ENCODE measurements at regions not wholly inside any gene's neighbourhood (a gene's known extent, or its start where the extent isn't known, plus 50 kb on each side); places are given as distances from the start of the nearest gene placed in this dataset.

DNA sequence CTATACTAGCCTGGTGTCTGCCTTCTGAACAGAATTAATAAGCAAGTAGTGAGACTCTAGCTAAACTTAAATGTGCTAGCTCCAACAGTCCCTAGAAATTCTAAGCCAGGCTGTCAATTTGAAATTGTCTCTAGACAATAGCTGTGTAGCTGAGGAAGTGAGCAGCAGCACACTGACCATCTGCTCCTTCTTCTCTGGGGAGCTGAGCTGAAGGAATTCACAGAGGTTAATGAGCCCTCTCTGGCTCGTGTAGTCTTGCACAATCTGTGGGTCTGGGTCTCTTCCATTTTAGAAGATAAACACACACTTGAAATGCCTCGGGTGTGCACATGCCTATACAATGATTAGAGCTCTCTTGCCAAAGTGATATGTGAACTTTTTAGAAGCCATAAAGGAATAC lies 63.5 kb upstream of the BARX1 start:
- TF ChIP-seq, protein P1, sequence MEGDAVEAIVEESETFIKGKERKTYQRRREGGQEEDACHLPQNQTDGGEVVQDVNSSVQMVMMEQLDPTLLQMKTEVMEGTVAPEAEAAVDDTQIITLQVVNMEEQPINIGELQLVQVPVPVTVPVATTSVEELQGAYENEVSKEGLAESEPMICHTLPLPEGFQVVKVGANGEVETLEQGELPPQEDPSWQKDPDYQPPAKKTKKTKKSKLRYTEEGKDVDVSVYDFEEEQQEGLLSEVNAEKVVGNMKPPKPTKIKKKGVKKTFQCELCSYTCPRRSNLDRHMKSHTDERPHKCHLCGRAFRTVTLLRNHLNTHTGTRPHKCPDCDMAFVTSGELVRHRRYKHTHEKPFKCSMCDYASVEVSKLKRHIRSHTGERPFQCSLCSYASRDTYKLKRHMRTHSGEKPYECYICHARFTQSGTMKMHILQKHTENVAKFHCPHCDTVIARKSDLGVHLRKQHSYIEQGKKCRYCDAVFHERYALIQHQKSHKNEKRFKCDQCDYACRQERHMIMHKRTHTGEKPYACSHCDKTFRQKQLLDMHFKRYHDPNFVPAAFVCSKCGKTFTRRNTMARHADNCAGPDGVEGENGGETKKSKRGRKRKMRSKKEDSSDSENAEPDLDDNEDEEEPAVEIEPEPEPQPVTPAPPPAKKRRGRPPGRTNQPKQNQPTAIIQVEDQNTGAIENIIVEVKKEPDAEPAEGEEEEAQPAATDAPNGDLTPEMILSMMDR (IDR thresholded peaks at IDR 0.05), result no peak
- TF ChIP-seq POLR2A (IDR thresholded peaks at IDR 0.05), result no peak

All from stomach (tissue), 4 donors.